Spleen (tissue), 11 donors: ENCODE measurements at regions not wholly inside any gene's neighbourhood (a gene's known extent, or its start where the extent isn't known, plus 50 kb on each side); places are given as distances from the start of the nearest gene placed in this dataset.

Source experiments
- DNase-seq: peaks from one replicate; pipeline ENCODE4 v3.0.0-alpha.2; 2020
- H3K27ac ChIP-seq, 8 donors: fragments of 200-600 bp; sonication (generic) in 7 of 8; 1 replicate in 4 of 8; 2 replicates in 4 of 8; pipeline versions ENCODE4 v1.5.0 to v1.8.0; 2016 to 2021; ENCODE audit warnings: inconsistent platforms in 4 of 8, mild to moderate bottlenecking in 4 of 8, moderate library complexity in 1 of 8
- H3K27me3 ChIP-seq, 7 donors: fragments of 200-600 bp; sonication (generic) in 6 of 7; replicated peaks in 1 of 7; 1 replicate in 4 of 7; 2 replicates in 3 of 7; pipeline versions ENCODE4 v1.5.0 to v1.8.0; 2016 to 2021; ENCODE audit warnings: inconsistent platforms in 3 of 7, mild to moderate bottlenecking in 1 of 7
- H3K36me3 ChIP-seq, 6 donors: fragments of 200-600 bp; sonication (generic) in 5 of 6; 1 replicate in 4 of 6; 2 replicates in 2 of 6; pipeline versions ENCODE4 v1.5.0 to v1.8.0; 2016 to 2021; ENCODE audit warnings: inconsistent platforms in 2 of 6
- H3K4me1 ChIP-seq, 6 donors: fragments of 200-600 bp; sonication (generic) in 5 of 6; 1 replicate in 3 of 6; 2 replicates in 3 of 6; pipeline versions ENCODE4 v1.5.0 to v1.8.0; 2016 to 2021; ENCODE audit warnings: inconsistent platforms in 3 of 6
- H3K4me3 ChIP-seq, 8 donors: fragments of 200-600 bp; sonication (generic) in 7 of 8; 1 replicate in 4 of 8; 2 replicates in 4 of 8; pipeline versions ENCODE4 v1.5.0 to v1.8.0; 2016 to 2021; ENCODE audit warnings: inconsistent platforms in 4 of 8, mild to moderate bottlenecking in 4 of 8, moderate library complexity in 2 of 8
- H3K9me3 ChIP-seq, 8 donors: fragments of 200-600 bp; sonication (generic) in 7 of 8; 1 replicate in 4 of 8; 2 replicates in 4 of 8; pipeline versions ENCODE4 v1.5.0 to v1.8.0; 2016 to 2021; ENCODE audit warnings: inconsistent platforms in 4 of 8
- CTCF ChIP-seq, 11 experiments: fragments of 200-600 bp in 7 of 11; fragments of 450-650 bp in 4 of 11; sonication (generic) in 4 of 11; IDR thresholded peaks in 8 of 11; conservative IDR thresholded peaks in 3 of 11; 1 replicate in 7 of 11; 2 replicates in 4 of 11; pipeline versions ENCODE4 v1.4.0 to v1.8.0; 2016 to 2021; ENCODE audit warnings: antibody characterized with exemption in 11 of 11, inconsistent platforms in 4 of 11, mild to moderate bottlenecking in 1 of 11
- POLR2A ChIP-seq, 3 donors: fragments of 450-650 bp; IDR thresholded peaks; one replicate each; pipeline ENCODE4 v1.5.1; 2017; ENCODE audit warnings: antibody characterized with exemption in 3 of 3, mild to moderate bottlenecking in 1 of 3
- POLR2AphosphoS5 ChIP-seq, 3 donors: sonication (generic); formaldehyde crosslinking; IDR thresholded peaks; one replicate each; pipeline ENCODE4 v1.5.1; 2017; ENCODE audit warnings: antibody characterized with exemption in 3 of 3
- WGBS, 5 donors: extraction: QIAGEN DNeasy Blood & Tissue Kit in 3 of 5; methylation state at CpG; one replicate each; pipeline versions ENCODE4 v1.1.5 to v1.1.7; 2013 to 2018; 5-methylcytosine and 5-hydroxymethylcytosine counted together
- intact Hi-C: fragments of 100-400 bp; cut with DNase I; formaldehyde crosslinking; loops from one replicate; pipeline ENCODE4 v1.15.0; 2023; ENCODE audit warnings: low total_unique reads
- donor health status: healthy with polysubstance abuse.
- donor health status: DM: no; HTN: no; CAD: no; lungs with moderate emphysema.
- donor health status: DM: no; HTN: no; CAD: no.
- donor health status: Bipolar disorder and iron deficiency.
- donor health status: healthy.
- donor health status: DM: no; HTN: no; CAD: no.
- donor health status: DM: yes; HTN: yes; CAD: no.

GRCh38 chr13:73800011-73800410 is 334.2 kb downstream of the KLF12 start:
- Histone ChIP-seq H3K4me3 (no peak overlapping the region), H3K36me3 (peaks cover 0 to 9% (median 0%) of the 10 kb centered on the region in 6 donors), H3K27me3 (no peaks in the 10 kb centered on the region), H3K4me1 (no peaks in the 10 kb centered on the region), H3K9me3 (peaks cover 0 to 3% (median 0%) of the 10 kb centered on the region in 8 donors), H3K27ac (no peak overlapping the region)
- TF ChIP-seq CTCF (IDR thresholded peaks at IDR 0.05 in 8 of 11, conservative IDR thresholded peaks at IDR 0.05 in 3 of 11) (no peak), POLR2A (IDR thresholded peaks at IDR 0.05) (no peak), POLR2AphosphoS5 (IDR thresholded peaks at IDR 0.05) (no peak)
- intact Hi-C loops: no loop called here
- WGBS, 5 donors: 90 to 97% (median 97%) methylated on average over 2 of the region's 2 CpGs
- no peak for DNase-seq

GRCh38 chr13:73794755-73795154 is 339.4 kb downstream of the KLF12 start:
- intact Hi-C loops: no loop called here
- 92 to 99% (median 96%) methylated on average over 3 of the region's 3 CpGs for WGBS, 5 donors
- H3K36me3 ChIP-seq: peaks cover 0 to 6% (median 0%) of the 10 kb centered on the region in 6 donors
- TF ChIP-seq POLR2AphosphoS5 (IDR thresholded peaks at IDR 0.05): no peak
- TF ChIP-seq CTCF (IDR thresholded peaks at IDR 0.05 in 8 of 11, conservative IDR thresholded peaks at IDR 0.05 in 3 of 11): no peak
- no peak for TF ChIP-seq POLR2A (IDR thresholded peaks at IDR 0.05)
- H3K27me3 ChIP-seq: no peaks in the 10 kb centered on the region
- peaks cover 0 to 3% (median 0%) of the 10 kb centered on the region in 8 donors for H3K9me3 ChIP-seq
- H3K4me3 ChIP-seq: no peak overlapping the region
- no peak for DNase-seq
- H3K4me1 ChIP-seq: no peaks in the 10 kb centered on the region
- no peak overlapping the region for H3K27ac ChIP-seq

- no peak for DNase-seq
- intact Hi-C loops: no loop called here
- Histone ChIP-seq H3K27me3 (no peaks in the 10 kb centered on the region), H3K27ac (no peak overlapping the region), H3K36me3 (peaks cover 0 to 6% (median 0%) of the 10 kb centered on the region in 6 donors), H3K4me1 (no peaks in the 10 kb centered on the region), H3K4me3 (no peak overlapping the region), H3K9me3 (no peaks in the 10 kb centered on the region)
- no peak for TF ChIP-seq POLR2A (IDR thresholded peaks at IDR 0.05)
- TF ChIP-seq CTCF (IDR thresholded peaks at IDR 0.05 in 8 of 11, conservative IDR thresholded peaks at IDR 0.05 in 3 of 11): no peak
- no peak for TF ChIP-seq POLR2AphosphoS5 (IDR thresholded peaks at IDR 0.05)
Measured at GRCh38 chr13:73793361-73793760, 340.8 kb downstream of the KLF12 start.

GRCh38 chr13:73792796-73793195 is 341.4 kb downstream of the KLF12 start:
- TF ChIP-seq POLR2A (IDR thresholded peaks at IDR 0.05) (no peak), CTCF (IDR thresholded peaks at IDR 0.05 in 8 of 11, conservative IDR thresholded peaks at IDR 0.05 in 3 of 11) (no peak)
- no peak overlapping the region for H3K27ac ChIP-seq
- no peaks in the 10 kb centered on the region for H3K9me3 ChIP-seq
- 82 to 95% (median 93%) methylated on average over 5 of the region's 5 CpGs for WGBS, 5 donors
- no peaks in the 10 kb centered on the region for H3K4me1 ChIP-seq
- H3K36me3 ChIP-seq: peaks cover 0 to 6% (median 0%) of the 10 kb centered on the region in 6 donors
- no peak for DNase-seq
- no peak overlapping the region for H3K4me3 ChIP-seq
- intact Hi-C loops: no loop called here
- no peaks in the 10 kb centered on the region for H3K27me3 ChIP-seq
